Dedifferentiated amniotic fluid mesenchymal stem cell (primary cell): ENCODE measurements at regions not wholly inside any gene's neighbourhood (a gene's known extent, or its start where the extent isn't known, plus 50 kb on each side); places are given as distances from the start of the nearest gene placed in this dataset.
"Not testable (repeated sequence)": the region's sequence is repeated elsewhere in the genome, so short reads cannot be mapped to it uniquely, and the experiment has no call there.

Experiments used
- DNase-seq: peaks from one replicate; pipeline ENCODE4 v3.0.0-alpha.2; 2016; ENCODE audit errors: extremely low spot score

GRCh38 chr13:87981416-87981815 is 310.2 kb downstream of the SLITRK5 start:
- no peak for DNase-seq

GRCh38 chr13:87982400-87982799 is 311.2 kb downstream of the SLITRK5 start:
- no peak for DNase-seq

GRCh38 chr13:87986639-87987250 is 315.6 kb downstream of the SLITRK5 start:
- DNase-seq = no peak

- no peak for DNase-seq
Measured at GRCh38 chr13:87998081-87998480, 326.9 kb downstream of the SLITRK5 start.

- DNase-seq = no peak
Measured at GRCh38 chr13:87999240-87999700, 328.1 kb downstream of the SLITRK5 start.

- no peak for DNase-seq
Measured at GRCh38 chr13:87999788-88000187, 328.6 kb downstream of the SLITRK5 start.

GRCh38 chr13:88000239-88000638 is 329.1 kb downstream of the SLITRK5 start:
- no peak for DNase-seq

- DNase-seq = no peak
Measured at GRCh38 chr13:88000787-88001186, 329.6 kb downstream of the SLITRK5 start.

GRCh38 chr13:88005188-88005587 is 334.0 kb downstream of the SLITRK5 start:
- no peak for DNase-seq

- DNase-seq = no peak
Measured at GRCh38 chr13:88014527-88014926, 343.4 kb downstream of the SLITRK5 start.

GRCh38 chr13:88022431-88023208 is 351.4 kb downstream of the SLITRK5 start:
- DNase-seq = no peak

- DNase-seq = no peak
Measured at GRCh38 chr13:88026241-88026640, 355.1 kb downstream of the SLITRK5 start.

- no peak for DNase-seq
Measured at GRCh38 chr13:88031980-88032559, 360.9 kb downstream of the SLITRK5 start.

- DNase-seq = not testable (repeated sequence)
Measured at GRCh38 chr13:88036205-88036604, 365.0 kb downstream of the SLITRK5 start.

- no peak for DNase-seq
Measured at GRCh38 chr13:88042489-88042888, 371.3 kb downstream of the SLITRK5 start.

- no peak for DNase-seq
Measured at GRCh38 chr13:88051746-88052482, 380.7 kb downstream of the SLITRK5 start.

GRCh38 chr13:88063741-88064140 is 392.6 kb downstream of the SLITRK5 start:
- no peak for DNase-seq

GRCh38 chr13:88066847-88067246 is 395.7 kb downstream of the SLITRK5 start:
- DNase-seq = no peak

- DNase-seq = no peak
Measured at GRCh38 chr13:88068316-88068715, 397.1 kb downstream of the SLITRK5 start.

GRCh38 chr13:88068975-88069374 is 397.8 kb downstream of the SLITRK5 start:
- DNase-seq = no peak

- DNase-seq = no peak
Measured at GRCh38 chr13:88071371-88071770, 400.2 kb downstream of the SLITRK5 start.

GRCh38 chr13:88074794-88075510 is 403.8 kb downstream of the SLITRK5 start:
- DNase-seq = no peak
